SIG-M5 (cell line): ENCODE measurements at regions not wholly inside any gene's neighbourhood (a gene's known extent, or its start where the extent isn't known, plus 50 kb on each side); places are given as distances from the start of the nearest gene placed in this dataset.
"Not testable (repeated sequence)": the region's sequence is repeated elsewhere in the genome, so short reads cannot be mapped to it uniquely, and the experiment has no call there.

ENCODE experiments used
- DNase-seq: peaks from one replicate; lab custom pipeline; 2025; lab: John Stamatoyannopoulos, UW

- no peak for DNase-seq
These were observed 306.4 kb upstream of the ZNF507 start for GRCh38 chr19:32038961-32039360.

DNA sequence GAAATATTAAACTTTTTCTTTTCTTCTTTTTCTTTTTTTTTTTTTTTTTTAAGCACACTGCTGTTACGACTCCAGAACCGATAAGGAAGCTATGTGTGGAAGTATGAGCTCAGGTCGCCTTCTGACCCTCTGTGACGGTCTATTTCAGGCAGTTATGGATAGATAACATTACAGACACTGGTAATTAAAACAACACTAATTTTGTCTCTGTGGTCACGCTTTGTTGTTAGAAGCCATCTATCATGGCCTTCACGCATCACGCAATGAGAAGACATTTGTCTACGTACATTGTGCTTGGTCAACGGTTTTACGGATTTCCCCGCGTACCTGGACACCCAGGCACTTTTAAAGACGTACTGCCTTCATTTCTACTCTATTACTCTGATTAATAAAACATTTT lies 306.0 kb upstream of the ZNF507 start:
- no peak for DNase-seq

DNA sequence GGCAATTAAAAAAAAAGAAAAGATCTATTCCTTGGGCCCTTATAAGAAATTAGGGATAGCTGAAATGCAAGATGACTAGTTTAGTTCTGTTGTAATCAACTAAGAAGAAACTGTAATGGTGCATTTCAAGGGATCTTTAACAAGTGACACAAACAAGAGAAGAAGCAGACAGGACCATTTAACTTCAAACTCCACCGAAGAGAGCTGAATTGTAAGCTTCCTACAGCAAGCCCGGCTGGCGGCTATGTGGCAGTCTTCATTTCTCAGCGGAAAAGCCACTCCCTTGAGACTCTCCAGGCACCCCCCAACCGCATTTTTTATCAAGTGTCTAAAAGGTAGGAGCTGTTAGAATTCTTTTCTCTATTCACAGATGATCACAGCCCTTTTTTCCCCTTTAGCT lies 305.2 kb upstream of the ZNF507 start:
- DNase-seq: no peak

GRCh38 chr19:32041681-32042292 lies 303.6 kb upstream of the ZNF507 start:
- DNase-seq: no peak

DNA sequence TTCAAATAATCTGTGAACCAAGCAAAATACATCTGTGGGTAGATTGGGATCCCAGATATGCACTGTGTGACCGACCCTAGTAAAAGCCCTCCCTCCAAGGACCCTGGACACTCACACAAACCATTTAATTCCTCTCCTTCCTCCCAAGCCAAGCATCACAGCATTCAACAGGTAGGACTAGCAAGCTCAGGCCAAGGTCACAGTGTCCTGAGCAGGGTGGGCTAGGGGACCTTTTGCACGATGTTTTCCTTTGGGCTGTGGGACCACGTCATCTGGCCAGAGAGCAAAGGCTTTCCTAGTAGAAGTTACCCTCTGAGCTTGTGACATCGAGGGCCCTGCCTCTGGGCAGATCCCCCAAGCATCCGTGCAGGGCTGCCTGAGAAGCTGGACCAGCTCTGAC lies 297.6 kb upstream of the ZNF507 start:
- DNase-seq: no peak

DNA sequence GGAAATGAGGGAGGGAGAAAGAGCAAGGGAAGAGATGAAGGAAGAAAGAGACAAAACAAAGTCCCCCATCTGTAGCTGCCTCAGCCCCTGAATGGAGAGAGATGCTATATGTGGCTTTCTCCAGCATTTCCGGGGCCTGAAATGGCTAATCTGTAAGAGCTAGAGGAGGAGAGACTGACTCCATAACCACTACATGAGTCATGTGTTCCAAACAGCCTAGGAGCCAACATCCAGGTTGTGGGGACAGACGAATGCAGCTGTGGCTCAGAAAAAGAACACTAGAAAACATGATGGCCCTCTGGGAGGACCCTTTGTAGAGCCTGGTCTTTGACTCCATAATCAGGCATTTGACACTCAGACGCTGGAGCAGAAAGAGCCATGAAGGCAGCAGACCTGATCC lies 292.0 kb upstream of the ZNF507 start:
- DNase-seq: no peak

DNA sequence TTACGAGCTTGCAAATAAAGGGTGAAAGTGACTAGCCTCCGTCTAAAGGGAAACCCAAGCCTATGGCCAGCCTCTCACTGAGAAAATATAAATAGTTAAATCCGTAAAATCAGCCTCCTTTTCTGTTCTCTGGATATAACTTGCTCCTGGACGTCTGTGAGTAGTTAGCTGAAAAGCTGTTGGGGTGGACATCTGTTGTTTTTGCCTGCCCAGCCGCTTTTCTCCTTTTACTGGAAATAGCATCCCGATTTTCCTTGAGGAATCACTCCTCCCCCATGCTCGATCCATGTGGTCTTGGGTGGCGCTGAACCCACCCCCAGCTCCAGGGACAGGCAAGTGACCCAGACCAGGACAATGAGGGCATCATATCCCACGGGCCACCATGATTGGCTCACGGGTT lies 291.5 kb upstream of the ZNF507 start:
- DNase-seq: no peak

- DNase-seq: no peak
These were observed 287.3 kb upstream of the ZNF507 start for GRCh38 chr19:32058131-32058530.

- DNase-seq: no peak
These were observed 284.1 kb upstream of the ZNF507 start for GRCh38 chr19:32061315-32061714.

GRCh38 chr19:32063601-32064000 lies 281.8 kb upstream of the ZNF507 start:
- DNase-seq: no peak

DNA sequence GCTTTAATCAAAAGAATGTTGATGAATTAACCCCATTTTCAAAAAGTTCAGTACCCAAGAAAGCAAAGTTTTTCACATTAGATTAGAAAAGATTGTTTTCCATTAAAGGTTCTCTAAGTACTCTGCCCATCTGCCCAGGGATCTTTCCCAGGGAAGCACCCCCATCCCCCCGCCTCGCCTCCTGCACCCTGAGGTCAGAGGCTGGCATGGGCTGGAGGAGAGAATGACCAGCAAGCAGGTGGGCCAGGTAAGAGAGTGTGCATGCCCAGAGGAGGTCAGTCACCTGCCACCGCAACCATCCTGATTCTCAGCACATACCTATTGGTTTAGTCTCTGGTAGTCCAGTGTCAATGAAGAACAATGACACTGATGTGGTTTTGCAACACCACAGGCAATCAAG lies 279.4 kb upstream of the ZNF507 start:
- no peak for DNase-seq

DNA sequence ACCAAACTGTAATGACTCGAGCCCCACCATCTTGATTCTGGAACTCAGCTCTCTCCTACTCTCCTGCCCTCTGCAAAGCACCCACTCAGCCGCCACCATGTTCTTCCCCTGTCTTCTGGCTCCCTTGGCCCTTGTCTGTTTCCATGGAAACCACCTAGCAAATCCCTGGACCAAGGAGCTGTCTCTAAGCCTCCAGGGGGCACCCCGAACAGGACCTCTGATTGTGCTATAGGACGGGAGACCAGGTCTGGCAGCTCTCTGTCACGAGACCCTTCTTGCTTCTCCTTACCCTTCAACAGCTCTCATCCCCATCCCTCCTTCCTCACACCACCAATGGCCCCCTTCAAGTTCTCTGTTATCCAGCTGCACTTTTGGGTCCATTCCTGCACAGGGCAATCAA lies 277.7 kb upstream of the ZNF507 start:
- DNase-seq: no peak

DNA sequence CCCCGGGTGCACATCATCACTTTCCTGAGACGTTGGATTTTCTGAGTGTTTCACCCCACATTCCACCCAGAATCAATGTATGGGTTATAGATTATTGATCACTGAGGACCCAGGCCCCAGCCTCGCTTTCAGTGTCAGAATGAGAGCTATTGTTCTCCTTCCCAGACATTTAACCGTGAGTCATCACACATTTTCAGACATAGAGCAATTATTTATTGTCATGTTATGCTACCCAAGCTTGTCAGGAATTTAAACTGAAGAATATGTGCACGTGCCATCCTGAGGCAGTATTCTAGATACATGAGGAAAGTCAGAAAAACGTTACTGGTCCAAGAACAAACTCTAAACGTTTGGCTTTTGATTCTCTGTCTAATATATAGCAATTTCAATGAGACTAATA lies 276.6 kb upstream of the ZNF507 start:
- DNase-seq: no peak

- no peak for DNase-seq
These were observed 275.3 kb upstream of the ZNF507 start for GRCh38 chr19:32070101-32070500.

- no peak for DNase-seq
These were observed 263.4 kb upstream of the ZNF507 start for GRCh38 chr19:32082028-32082427.

DNA sequence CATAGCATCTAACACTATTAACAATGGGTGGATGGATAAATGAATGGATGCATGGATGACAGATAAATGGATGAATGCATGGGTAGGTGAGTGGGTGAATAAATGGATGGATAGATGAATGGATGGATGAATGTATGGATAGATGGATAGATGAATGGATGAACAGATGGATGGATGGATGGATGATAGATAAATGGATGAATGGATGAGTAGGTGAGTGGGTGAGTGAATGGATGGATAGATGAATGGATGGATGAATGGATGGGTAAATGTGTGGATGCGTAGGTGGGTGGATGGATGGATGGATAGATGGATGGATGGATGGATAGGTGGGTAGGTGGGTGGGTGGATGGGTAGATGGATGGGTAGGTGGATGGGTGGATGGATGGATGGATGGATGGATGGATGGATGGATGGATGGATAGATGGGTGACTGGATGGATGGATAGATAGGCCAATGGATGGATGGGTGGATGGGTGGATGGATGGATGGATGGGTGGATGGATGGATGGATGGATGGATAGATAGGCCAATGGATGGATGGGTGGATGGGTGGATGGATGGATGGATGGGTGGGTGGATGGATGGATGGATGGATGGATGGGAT lies 260.6 kb upstream of the ZNF507 start:
- not testable (repeated sequence) for DNase-seq

DNA sequence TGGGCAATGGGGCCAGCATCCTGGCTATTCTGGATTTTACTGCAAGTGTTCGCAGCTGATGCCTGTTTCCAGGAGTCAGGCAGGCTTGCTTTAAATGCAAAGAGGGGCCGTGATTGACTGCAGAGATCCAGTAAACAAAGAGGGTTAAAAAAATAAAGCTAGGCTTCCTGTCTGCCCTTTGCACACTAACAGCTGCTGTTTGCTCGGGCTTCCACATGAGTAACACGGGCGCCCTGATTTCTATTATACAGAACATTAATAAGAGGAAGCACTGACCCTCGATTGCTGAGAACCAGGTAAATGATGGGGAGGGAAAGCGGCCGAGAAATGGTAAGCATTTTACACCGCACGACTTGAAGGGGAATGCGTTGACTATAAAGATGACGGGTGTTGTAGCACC lies 254.2 kb upstream of the ZNF507 start:
- no peak for DNase-seq

DNA sequence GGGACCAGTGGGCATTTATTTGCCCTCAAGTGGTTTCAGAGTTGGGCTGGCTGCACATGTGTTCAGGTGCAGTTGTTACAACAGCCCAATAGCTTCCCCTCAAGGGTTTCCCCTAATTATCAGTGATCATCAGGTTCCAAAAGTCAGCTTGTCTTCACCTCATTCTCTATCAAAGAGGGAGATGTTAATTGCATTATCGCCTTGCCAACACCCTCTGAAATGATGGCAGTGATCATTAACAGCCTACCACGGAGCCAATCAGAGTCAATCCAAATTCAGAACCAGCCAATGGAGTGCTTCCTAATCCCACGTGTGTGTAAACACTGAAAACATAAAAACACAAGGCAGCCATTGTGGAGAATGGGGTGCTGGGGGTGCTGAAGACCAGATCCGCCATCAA lies 248.4 kb upstream of the ZNF507 start:
- DNase-seq: no peak

- DNase-seq: no peak
These were observed 247.8 kb upstream of the ZNF507 start for GRCh38 chr19:32097620-32098019.

DNA sequence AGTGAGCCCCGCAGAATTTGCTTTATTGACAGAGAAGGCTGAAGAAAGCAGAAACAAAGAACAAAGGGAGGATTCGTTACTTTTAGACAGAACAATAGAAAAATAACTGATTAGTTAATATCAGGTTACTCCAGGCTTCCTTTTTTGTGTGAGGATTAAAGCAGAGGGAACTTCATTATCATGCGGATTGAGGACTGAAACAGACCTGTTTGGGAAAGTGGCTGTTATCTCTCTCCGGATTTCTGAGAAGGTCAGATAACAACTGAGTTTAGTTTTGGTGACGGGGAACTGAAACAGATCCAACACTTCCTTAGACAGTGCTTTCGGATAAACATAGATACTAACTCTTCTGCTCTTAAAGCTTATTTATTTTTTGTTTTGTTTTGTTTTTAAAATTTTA lies 246.4 kb upstream of the ZNF507 start:
- DNase-seq: no peak

DNA sequence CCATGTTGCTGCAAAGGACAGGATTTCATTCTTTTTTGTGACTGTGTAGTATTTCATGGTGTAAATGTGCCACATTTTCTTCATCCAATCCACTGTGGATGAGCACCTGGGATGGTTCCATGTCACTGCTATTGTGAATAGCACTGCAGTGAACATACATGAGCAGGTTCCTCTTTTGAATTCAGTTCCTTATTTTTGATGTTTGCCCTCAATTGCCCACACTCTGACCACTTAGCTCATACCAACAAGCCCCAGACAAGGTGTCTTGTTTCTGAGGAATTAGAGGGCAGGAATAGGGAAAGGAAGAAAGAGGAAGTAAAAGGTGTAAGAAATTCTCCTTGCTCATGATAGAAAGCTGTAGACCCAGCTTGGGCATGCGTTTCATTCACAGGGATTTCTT lies 244.2 kb upstream of the ZNF507 start:
- DNase-seq: no peak

- no peak for DNase-seq
These were observed 241.9 kb upstream of the ZNF507 start for GRCh38 chr19:32103541-32103940.

DNA sequence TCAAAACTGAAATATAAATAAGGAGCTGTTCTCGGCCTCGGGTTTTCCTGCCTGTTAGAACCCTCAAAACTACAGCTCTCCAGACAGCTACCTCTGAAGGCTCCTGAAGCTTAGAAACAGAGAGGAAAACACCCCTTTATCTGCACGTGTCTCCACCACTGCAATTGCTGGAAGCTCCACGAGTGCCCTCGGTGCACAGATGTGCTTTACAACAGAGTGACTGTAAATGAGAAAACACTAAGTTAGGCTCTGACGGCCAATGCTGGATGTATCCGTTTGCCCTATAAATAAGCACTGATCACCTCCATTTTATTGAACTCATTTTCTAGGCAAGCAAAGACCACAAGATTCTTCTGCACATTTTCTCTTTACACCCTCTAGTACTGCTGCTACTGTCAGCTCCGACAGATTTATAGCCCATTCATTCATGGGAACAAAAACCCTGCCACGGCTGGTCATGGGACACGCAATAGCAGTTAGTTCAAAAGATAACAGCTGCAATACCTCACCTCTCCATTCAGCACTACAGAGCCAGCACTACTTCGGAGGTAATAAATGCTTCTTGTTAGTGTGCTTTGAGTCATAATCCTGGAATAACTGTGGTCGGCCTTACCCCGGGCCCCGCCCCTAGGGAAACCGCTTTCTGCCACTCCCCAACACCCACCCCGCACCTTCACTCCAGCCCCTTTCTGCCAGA lies 241.1 kb upstream of the ZNF507 start:
- no peak for DNase-seq

- DNase-seq: no peak
These were observed 240.6 kb upstream of the ZNF507 start for GRCh38 chr19:32104850-32105235.
